ENCODE measurements at regions not wholly inside any gene's neighbourhood (a gene's known extent, or its start where the extent isn't known, plus 50 kb on each side); places are given as distances from the start of the nearest gene placed in this dataset.

- H3K36me3 ChIP-seq (ENCODE audit: insufficient read depth, low read length), result no peaks in the 10 kb centered on the region
- no peak overlapping the region for H3K27ac ChIP-seq (ENCODE audit: low read length)
- no peak overlapping the region for H3K4me3 ChIP-seq (ENCODE audit: low read depth in 1 of 2, low read length in 2 of 2)
- TF ChIP-seq EZH2 (IDR thresholded peaks at IDR 0.05; ENCODE audit: borderline replicate concordance, low read depth, low read length, severe bottlenecking), result no peak
- TF ChIP-seq, protein P1, sequence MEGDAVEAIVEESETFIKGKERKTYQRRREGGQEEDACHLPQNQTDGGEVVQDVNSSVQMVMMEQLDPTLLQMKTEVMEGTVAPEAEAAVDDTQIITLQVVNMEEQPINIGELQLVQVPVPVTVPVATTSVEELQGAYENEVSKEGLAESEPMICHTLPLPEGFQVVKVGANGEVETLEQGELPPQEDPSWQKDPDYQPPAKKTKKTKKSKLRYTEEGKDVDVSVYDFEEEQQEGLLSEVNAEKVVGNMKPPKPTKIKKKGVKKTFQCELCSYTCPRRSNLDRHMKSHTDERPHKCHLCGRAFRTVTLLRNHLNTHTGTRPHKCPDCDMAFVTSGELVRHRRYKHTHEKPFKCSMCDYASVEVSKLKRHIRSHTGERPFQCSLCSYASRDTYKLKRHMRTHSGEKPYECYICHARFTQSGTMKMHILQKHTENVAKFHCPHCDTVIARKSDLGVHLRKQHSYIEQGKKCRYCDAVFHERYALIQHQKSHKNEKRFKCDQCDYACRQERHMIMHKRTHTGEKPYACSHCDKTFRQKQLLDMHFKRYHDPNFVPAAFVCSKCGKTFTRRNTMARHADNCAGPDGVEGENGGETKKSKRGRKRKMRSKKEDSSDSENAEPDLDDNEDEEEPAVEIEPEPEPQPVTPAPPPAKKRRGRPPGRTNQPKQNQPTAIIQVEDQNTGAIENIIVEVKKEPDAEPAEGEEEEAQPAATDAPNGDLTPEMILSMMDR (IDR thresholded peaks at IDR 0.05; ENCODE audit: borderline replicate concordance, extremely low read depth, low read length, poor library complexity, severe bottlenecking), result no peak
- H3K9me3 ChIP-seq (ENCODE audit: insufficient read depth, low read length, severe bottlenecking), result no peaks in the 10 kb centered on the region
- H4K20me1 ChIP-seq (ENCODE audit: insufficient read depth, low read length), result no peaks in the 10 kb centered on the region
- no peaks in the 10 kb centered on the region for H3K4me1 ChIP-seq (ENCODE audit: insufficient read depth, low read length)
- DNase-seq (no peak), ATAC-seq (ENCODE audit: insufficient read depth, low read depth) (no peak)
- no peak overlapping the region for H3K4me2 ChIP-seq (ENCODE audit: insufficient read depth, low read length)
- H3K27me3 ChIP-seq (ENCODE audit: insufficient read depth, low read length, poor library complexity), result no peaks in the 10 kb centered on the region
- H3K9ac ChIP-seq (ENCODE audit: low read depth, low read length), result no peak overlapping the region
- no peaks in the 10 kb centered on the region for H3K79me2 ChIP-seq (ENCODE audit: insufficient read depth, low read length)
- H2AFZ ChIP-seq (ENCODE audit: low read depth, low read length), result no peak overlapping the region
These were observed 126.0 kb upstream of the PAQR3 start for GRCh38 chr4:79065262-79065661.

DNA sequence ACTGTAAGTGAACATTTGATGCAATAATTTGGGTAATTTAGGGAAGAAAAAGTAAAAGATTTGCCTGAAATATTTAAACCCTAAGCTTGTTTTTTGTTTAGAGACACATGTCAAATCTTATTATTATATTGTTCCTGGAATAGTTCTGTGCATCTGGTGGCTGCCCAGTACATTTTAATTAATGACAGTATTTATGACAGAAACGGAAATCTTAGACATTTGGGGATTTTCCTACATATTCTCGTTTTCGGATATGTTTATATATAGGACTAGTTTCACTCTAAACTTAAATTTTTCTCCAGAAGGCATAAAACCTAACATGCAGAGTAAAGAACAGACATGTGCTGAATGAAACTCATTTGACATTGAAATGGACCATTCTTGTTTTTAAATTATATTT is 125.6 kb upstream of the PAQR3 start:
- TF ChIP-seq, protein P1 (IDR thresholded peaks at IDR 0.05; ENCODE audit: borderline replicate concordance, extremely low read depth, low read length, poor library complexity, severe bottlenecking), result no peak
- no peak for TF ChIP-seq EZH2 (IDR thresholded peaks at IDR 0.05; ENCODE audit: borderline replicate concordance, low read depth, low read length, severe bottlenecking)
- Histone ChIP-seq H3K27me3 (ENCODE audit: insufficient read depth, low read length, poor library complexity) (no peaks in the 10 kb centered on the region), H4K20me1 (ENCODE audit: insufficient read depth, low read length) (no peaks in the 10 kb centered on the region), H3K27ac (ENCODE audit: low read length) (no peak overlapping the region), H3K4me2 (ENCODE audit: insufficient read depth, low read length) (no peak overlapping the region), H3K9me3 (ENCODE audit: insufficient read depth, low read length, severe bottlenecking) (no peaks in the 10 kb centered on the region), H2AFZ (ENCODE audit: low read depth, low read length) (no peak overlapping the region), H3K79me2 (ENCODE audit: insufficient read depth, low read length) (no peaks in the 10 kb centered on the region), H3K4me3 (ENCODE audit: low read depth in 1 of 2, low read length in 2 of 2) (no peak overlapping the region), H3K9ac (ENCODE audit: low read depth, low read length) (no peak overlapping the region), H3K36me3 (ENCODE audit: insufficient read depth, low read length) (no peaks in the 10 kb centered on the region), H3K4me1 (ENCODE audit: insufficient read depth, low read length) (no peaks in the 10 kb centered on the region)
- no peak for DNase-seq
- ATAC-seq (ENCODE audit: insufficient read depth, low read depth), result no peak

DNA sequence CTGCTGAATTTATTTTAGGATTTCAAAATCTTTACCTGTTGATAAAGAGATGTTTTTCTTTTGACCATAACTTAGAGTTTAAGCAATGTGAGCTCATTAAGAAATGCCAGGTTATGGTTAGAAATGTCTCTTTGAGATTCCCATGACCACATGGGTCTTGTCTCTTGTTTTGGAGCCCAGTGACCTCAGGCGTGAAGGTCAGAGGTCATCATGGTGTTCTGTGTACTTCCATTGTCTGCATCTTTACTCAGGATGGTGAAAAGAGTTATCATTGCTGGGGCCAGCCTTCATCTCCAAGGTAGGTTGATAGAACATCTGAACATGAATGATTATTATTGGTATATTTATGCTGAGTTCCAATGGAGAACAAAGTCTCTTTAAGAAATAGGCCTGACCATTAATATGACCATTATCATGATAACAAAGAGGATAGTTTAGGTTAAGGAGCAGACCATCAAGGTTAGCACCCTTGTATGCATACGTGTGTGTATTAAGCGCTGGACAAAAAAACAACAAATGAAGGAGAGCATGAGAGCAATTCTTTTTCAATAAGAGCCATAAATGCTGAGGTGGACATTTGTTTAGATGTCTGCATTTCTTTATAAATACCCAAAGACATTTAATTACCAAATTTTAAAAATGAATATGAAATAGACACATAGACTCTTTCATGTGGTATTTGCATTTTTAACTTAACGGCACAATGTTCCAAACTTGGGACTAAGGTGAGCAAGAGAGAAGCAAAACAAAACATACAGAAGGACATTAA is 120.6 kb upstream of the PAQR3 start:
- H3K9me3 ChIP-seq (ENCODE audit: insufficient read depth, low read length, severe bottlenecking), result no peaks in the 10 kb centered on the region
- no peak overlapping the region for H3K4me3 ChIP-seq (ENCODE audit: low read depth in 1 of 2, low read length in 2 of 2)
- ATAC-seq (ENCODE audit: insufficient read depth, low read depth), result no peak
- H4K20me1 ChIP-seq (ENCODE audit: insufficient read depth, low read length), result no peaks in the 10 kb centered on the region
- no peak overlapping the region for H2AFZ ChIP-seq (ENCODE audit: low read depth, low read length)
- no peaks in the 10 kb centered on the region for H3K36me3 ChIP-seq (ENCODE audit: insufficient read depth, low read length)
- no peak overlapping the region for H3K27ac ChIP-seq (ENCODE audit: low read length)
- H3K4me1 ChIP-seq (ENCODE audit: insufficient read depth, low read length), result no peaks in the 10 kb centered on the region
- DNase-seq, result no peak
- no peak overlapping the region for H3K4me2 ChIP-seq (ENCODE audit: insufficient read depth, low read length)
- TF ChIP-seq EZH2 (IDR thresholded peaks at IDR 0.05; ENCODE audit: borderline replicate concordance, low read depth, low read length, severe bottlenecking), result no peak
- TF ChIP-seq, protein P1 (IDR thresholded peaks at IDR 0.05; ENCODE audit: borderline replicate concordance, extremely low read depth, low read length, poor library complexity, severe bottlenecking), result no peak
- no peak overlapping the region for H3K9ac ChIP-seq (ENCODE audit: low read depth, low read length)
- H3K79me2 ChIP-seq (ENCODE audit: insufficient read depth, low read length), result no peaks in the 10 kb centered on the region
- H3K27me3 ChIP-seq (ENCODE audit: insufficient read depth, low read length, poor library complexity), result no peaks in the 10 kb centered on the region

Measured in DND-41 (cell line).